Renal pelvis (tissue), 1 donor: ENCODE measurements at regions not wholly inside any gene's neighbourhood (a gene's known extent, or its start where the extent isn't known, plus 50 kb on each side); places are given as distances from the start of the nearest gene placed in this dataset.
"Not testable (repeated sequence)": the region's sequence is repeated elsewhere in the genome, so short reads cannot be mapped to it uniquely, and the experiment has no call there.

ENCODE experiments used
- DNase-seq: peaks from one replicate; pipeline ENCODE4 v3.0.0-alpha.2; 2013

GRCh38 chr3:26273196-26273595 is 349.4 kb upstream of the LRRC3B start:
- DNase-seq: no peak

- DNase-seq: no peak
These were observed 343.5 kb upstream of the LRRC3B start for GRCh38 chr3:26279091-26279490.

GRCh38 chr3:26280517-26280916 is 342.1 kb upstream of the LRRC3B start:
- DNase-seq: no peak

GRCh38 chr3:26281284-26281985 is 341.1 kb upstream of the LRRC3B start:
- DNase-seq: no peak

- DNase-seq: not testable (repeated sequence)
These were observed 338.1 kb upstream of the LRRC3B start for GRCh38 chr3:26284503-26284902.

DNA sequence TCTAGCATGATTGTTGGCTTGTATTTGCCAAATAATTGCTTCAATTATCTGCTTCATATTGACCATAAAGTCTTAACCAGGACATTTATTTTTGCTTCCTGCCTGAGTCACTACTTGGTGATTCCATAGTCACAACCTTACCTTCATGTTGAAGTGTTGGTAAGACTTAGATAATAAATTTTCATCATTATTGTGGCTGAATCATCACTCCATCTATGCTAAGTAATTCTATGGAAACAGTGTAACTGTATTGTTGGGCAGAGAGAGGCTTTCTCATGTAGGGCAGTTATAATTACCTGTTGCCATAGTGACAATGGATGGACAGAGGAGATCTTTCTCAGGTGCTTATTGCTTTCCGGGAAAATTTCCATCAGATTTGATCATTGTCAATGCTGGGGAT is 330.7 kb upstream of the LRRC3B start:
- DNase-seq: no peak

GRCh38 chr3:26292780-26293179 is 329.8 kb upstream of the LRRC3B start:
- DNase-seq: no peak

- peak; percentile 40 for DNase-seq
These were observed 329.2 kb upstream of the LRRC3B start for GRCh38 chr3:26293329-26293844.

DNA sequence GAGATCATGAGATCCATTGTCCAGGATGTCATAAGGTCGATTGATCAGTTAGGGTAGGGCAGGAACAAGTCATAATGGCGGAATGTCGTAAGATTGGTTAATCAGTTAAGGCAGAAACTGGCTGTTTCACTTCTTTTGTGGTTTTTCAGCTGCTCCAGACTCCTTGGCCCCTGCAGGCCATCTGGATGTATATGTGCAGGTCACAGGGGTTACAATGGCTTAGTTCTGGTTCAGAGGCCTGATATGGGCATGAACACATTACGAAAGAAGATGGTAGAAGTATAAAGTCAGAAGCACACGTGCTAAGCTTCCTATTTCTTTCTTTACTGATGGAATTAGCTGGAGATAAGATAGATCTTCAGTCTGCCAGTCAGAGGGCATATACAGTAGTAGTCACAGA is 315.4 kb upstream of the LRRC3B start:
- no peak for DNase-seq

GRCh38 chr3:26307787-26308186 is 314.8 kb upstream of the LRRC3B start:
- DNase-seq: no peak

- DNase-seq: no peak
These were observed 314.1 kb upstream of the LRRC3B start for GRCh38 chr3:26308454-26308853.

DNA sequence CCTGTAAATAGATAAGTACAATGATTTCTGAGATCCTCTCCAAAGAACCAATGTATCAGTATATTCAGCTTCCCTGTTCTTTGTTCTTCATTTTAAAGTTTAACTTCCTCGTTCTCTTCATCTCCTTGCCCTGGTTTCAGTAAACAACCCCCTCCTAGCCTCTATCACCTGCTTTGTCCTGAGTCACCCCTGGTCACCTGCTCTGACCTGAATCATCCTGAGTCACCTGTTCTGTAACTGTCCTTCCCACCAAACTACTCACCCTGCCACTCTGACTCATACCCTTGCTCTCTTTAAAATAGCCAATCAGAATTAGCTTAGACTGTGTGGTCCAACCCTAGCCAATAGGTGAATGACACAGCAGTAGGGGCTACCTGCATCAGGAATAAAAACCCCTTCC is 313.0 kb upstream of the LRRC3B start:
- DNase-seq: not testable (repeated sequence)

- DNase-seq: no peak
These were observed 309.8 kb upstream of the LRRC3B start for GRCh38 chr3:26312816-26313215.

GRCh38 chr3:26316472-26316871 is 306.1 kb upstream of the LRRC3B start:
- no peak for DNase-seq

- DNase-seq: not testable (repeated sequence)
These were observed 298.8 kb upstream of the LRRC3B start for GRCh38 chr3:26323741-26324140.

DNA sequence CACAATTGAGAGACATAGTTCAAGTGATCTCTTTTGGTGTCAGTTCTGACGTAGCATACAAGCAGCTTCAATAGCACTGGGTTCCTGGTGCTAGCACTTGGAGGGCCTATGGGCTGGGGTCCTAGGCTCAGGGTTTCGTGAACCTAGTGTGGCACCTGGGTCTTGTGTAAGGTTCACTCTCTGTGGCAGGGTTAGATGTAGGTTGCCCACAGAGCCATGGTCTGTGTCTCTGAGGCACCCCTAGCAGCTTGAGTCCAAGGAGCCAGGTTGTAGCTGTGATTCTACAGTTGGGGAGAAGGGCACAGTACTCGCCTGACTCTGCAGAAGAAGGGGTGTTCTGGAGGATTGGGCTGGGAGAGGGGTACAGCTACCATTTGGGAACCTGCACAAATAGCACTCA is 282.6 kb upstream of the LRRC3B start:
- DNase-seq: no peak

DNA sequence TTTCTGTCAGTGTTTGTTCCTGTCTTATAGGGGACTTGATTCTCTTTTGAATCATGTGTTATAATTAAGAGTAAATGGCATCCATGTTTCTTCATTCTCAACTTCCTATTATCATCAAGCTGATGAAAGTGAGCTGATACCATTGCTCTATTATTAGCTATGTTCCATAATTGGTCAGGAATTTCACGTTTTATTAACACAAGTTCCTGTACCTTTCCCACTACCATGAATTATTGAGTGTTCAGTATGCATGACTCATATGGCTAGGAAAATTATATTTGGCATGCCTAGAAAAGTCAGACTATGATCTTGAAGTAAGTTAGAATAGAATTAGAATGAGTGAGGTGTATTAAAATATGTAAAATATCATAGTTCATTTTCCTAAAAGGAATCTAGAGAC is 278.9 kb upstream of the LRRC3B start:
- DNase-seq: no peak

GRCh38 chr3:26345613-26346012 is 277.0 kb upstream of the LRRC3B start:
- DNase-seq: no peak

DNA sequence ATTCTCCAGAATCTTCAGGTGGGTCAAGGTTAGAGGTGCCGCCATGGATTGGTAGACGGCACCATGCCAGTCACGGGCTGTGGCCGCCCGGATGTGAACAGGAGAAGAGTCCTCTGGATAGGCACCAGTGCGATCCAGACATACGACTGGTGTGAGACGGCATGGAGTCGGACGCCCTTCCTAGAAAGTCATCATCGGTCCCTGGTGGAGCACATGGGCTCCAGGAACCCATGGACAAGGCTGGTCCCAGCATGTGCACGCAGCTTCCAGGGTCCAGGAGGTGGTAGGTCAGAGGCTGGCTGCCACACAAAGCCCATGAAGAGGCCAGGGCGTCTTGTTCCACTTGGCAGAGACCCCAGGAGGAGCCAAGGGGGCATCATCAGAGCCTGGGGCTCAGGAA is 276.1 kb upstream of the LRRC3B start:
- no peak for DNase-seq

- DNase-seq: no peak
These were observed 275.4 kb upstream of the LRRC3B start for GRCh38 chr3:26347150-26347549.

DNA sequence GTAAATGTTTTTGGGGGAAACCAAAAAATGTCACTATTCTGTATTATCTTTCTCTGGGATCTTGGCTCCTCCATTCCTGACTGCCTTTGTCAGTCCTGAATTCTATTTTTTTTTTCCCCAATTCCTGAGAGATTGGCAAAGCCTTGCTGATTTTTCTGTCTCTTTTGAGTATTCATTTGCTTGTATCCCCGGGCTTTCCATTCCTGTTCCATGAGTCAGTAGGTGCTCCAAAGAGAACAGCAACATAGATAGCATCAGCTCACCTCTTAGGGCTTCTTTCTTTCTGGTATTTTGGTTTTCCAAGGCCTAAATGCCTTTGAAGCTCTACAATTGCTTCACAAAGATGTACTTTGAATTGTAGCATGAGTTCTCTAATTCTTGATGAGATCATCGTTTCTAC is 271.7 kb upstream of the LRRC3B start:
- no peak for DNase-seq

- DNase-seq: no peak
These were observed 269.5 kb upstream of the LRRC3B start for GRCh38 chr3:26353097-26353496.

- DNase-seq: no peak
These were observed 264.2 kb upstream of the LRRC3B start for GRCh38 chr3:26358405-26358804.

DNA sequence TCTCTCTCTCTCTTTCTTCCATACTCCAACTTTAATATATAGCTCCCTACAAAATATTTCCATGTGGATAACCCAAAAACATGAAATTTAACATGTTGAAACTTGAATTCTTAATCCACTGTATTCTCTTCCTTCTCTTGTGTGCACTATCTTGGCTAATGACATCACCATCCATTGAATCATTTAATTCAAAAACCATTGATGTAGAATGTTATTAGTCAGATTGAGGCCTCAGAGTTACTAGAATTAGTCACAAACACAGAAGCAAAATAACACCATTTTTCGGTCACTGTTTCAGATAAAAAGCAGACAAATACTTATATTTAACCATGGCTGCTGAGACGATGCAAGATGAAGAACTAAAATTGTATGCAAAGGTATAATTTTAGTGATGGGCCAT is 256.9 kb upstream of the LRRC3B start:
- no peak for DNase-seq
